ENCODE measurements at regions not wholly inside any gene's neighbourhood (a gene's known extent, or its start where the extent isn't known, plus 50 kb on each side); places are given as distances from the start of the nearest gene placed in this dataset.
A peak's percentile ranks its signal among the peaks of the same experiment; 100 is the strongest.

DNA sequence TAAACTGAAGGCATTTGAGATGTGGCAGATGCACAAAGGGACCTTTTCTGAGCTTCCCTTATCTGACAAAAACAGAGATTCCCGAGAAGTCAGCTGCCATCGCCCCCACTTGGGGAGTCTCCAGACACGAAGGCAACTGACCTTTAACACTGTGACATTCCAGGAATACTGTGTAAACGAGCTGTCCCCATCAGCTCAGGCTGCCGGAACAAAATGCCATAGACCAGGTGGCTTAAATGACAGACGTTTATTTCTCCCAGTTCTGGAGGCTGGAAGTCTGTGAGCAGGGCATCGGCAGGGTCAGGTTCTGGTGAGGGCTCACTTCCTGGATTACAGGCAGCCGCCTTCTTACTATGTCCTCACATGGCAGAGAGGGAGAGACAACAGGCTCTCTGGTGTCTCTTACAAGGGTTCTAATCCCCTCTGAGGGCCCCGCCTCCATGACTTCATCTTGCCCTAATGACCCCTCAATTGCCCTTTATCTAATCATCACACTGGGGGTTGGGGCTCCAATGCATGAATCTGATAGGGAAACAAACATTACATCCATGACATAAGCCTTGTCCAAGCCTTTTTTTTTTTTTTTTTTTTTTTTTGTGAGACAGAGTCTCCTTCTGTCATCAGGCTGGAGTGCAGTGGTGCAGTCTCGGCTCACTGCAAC is 178.5 kb upstream of the RPL38 start:
- DNase-seq (ENCODE audit: low read depth in 2 of 3, low spot score in 2 of 3), result no peak

DNA sequence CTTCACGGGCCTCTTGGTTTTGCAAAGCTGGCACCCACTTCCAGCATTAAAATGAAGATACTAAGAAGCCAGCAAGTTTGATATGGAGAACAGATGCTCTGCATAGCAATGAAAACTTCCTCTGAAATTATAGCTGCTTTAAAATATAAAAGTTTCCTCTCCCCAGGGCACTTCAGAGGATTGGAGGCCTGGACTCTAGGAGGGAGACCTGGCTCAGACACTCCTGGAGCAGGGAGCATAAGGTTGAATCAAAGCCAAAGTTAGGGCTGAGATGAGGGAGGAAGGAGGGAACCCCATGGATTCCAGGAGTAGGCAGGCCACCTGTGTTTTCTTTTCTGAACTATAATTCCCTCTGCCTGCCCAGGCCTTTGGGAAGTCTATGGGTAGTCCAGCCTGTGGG is 176.0 kb upstream of the RPL38 start:
- no peak for DNase-seq (ENCODE audit: low read depth in 2 of 3, low spot score in 2 of 3)

DNA sequence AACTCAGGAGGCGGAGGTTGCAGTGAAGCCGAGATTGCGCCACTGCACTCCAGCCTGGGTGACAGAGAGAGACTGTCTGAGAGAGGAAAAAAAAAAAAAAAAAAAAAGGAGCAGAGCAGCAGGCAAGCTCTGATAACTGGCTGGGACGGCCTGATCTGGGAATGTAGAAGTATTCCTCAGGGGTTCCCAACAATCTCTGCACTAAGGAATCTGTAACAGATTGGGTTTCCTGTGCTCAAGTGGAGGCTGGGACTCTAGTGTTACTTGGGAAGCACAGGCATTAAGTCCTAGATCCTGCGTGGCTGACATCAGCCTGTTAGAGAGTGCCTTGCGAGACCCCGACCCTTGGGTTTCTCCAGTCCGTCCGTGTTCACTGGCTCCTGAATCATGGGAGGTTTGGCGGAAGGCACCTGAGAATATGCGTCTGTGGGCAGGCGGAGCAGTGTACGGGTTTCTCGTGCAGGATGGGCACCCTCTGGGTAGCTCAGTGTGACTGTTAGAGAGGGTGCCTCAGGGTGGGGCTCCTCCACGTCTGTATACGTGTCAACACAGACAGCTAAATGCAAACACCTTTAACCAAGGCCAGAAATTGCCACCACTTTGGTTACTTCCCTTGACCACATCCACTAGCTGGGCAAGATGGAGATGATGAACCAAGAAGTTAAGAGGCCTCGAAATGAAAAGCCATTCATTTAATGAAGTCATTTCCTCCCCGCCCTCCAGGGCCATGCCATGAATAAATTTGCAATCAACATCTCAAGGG is 174.9 kb upstream of the RPL38 start:
- DNase-seq (ENCODE audit: low read depth in 2 of 3, low spot score in 2 of 3), result no peak

DNA sequence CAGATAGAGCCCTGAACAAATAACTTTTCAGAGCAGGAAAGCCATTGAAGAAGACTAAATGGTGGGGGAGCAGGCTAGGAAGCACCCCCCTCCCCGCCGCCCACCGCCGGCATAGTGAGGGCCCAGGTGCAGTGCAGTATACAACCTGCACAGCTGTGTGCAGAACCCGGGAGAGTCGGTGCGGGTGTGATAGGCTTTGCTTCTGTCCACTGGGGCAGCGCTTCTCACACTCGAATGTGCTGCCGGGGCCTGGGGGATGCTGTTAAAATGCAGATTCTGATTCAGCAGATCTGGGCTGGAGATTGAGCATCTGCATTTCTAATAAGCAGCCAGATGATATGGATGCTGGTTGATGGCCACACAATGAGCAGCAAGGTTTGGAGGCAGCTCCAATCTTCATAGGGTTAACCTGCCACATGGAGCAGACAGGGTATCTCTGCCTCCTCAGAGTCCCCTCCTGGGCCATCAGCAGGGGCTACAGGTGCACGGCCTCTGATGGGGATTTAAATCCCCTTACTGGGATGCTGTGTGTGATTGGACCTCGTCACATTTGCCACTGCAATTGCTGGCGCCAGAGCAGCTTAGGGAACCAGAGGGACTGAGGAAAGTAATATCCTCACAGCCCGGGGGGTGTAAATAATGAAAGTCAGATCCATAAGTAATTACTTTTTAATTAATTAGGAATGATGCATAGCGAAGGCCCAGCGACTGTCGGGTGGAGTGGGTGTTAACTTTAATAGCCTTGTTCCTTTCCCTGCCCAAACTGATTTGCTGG is 172.0 kb upstream of the RPL38 start:
- DNase-seq (ENCODE audit: low read depth in 2 of 3, low spot score in 2 of 3), result no peak

DNA sequence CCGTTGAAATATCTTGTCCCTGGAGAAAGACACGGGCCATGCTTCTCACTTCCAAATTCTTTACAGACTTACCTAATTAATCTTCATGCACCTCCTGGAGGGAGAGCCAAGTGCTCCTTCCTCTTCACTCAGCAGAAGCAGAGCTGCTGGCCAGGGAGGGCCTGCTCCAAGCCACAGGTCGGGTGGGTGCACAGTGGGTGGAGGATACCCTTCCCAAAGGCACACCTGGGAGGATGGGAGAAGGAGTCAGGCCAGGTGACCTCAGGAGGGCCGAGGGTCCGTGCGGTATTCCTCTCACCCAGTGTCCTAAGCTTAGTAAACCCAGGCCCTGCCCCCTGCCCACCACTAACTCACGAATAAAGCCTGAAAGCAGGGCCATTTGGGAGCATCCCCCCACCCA is 171.3 kb upstream of the RPL38 start:
- no peak for DNase-seq (ENCODE audit: low read depth in 2 of 3, low spot score in 2 of 3)

DNA sequence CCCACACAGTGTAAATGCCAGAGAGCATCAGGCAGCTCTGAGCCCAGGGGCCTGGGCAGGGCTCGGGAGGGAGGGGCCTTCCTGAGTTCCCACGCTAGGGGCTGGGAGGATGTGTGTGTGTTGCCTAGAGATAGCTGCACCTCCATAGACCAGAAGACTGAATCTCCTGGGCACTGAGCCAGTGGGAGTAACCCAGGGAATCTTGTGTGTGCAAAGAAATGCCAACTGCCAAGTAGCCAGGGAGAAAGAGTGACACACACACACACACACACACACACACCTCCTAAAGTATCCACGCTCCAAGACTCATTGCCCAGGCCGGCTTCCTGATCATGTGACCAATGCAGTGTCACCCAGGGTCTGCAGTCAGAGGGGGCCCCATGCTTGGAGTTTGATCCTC is 166.2 kb upstream of the RPL38 start:
- peak in 2 of 3 donors; percentile 13 to 28 for DNase-seq (ENCODE audit: low read depth in 2 of 3, low spot score in 2 of 3)

DNA sequence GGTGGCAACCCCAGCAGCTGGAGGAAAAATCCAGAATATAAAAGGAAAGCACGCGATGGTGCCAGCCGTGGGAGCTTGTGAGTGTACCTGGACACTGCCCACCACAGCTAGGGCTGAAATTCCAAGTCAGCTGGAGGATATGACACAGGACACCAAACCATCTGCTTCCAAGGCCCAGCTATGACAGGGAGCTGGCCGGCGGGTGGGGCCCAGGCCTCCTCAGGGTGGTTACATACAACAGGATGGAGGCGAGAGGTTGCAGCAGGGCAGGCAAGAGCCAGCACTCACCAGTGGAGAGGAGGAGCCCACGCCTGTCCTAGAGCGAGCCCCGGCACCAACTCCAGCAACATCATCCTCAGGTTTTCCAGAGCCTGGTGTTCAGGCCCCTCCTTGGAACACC is 163.2 kb upstream of the RPL38 start:
- no peak for DNase-seq (ENCODE audit: low read depth in 2 of 3, low spot score in 2 of 3)

DNA sequence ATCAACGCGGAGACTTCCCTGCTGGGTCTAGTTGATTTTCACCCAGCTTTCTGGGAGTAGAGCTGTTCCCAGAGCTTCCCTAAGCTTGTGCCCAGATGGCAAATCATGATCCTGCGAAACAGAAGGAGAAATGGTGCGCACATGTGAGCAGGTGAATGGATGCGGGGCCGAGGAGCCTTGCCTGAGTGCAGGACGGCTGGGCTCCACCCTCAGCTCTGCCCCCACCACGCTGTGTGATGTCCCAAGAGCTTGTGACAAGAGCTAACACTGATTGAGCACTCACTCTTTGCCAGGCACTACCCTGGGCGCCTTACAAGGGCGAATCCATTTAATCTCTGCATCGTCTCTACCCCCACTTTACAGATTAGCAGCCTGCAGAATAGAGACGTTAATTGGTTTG is 162.7 kb upstream of the RPL38 start:
- DNase-seq (ENCODE audit: low read depth in 2 of 3, low spot score in 2 of 3), result no peak

DNA sequence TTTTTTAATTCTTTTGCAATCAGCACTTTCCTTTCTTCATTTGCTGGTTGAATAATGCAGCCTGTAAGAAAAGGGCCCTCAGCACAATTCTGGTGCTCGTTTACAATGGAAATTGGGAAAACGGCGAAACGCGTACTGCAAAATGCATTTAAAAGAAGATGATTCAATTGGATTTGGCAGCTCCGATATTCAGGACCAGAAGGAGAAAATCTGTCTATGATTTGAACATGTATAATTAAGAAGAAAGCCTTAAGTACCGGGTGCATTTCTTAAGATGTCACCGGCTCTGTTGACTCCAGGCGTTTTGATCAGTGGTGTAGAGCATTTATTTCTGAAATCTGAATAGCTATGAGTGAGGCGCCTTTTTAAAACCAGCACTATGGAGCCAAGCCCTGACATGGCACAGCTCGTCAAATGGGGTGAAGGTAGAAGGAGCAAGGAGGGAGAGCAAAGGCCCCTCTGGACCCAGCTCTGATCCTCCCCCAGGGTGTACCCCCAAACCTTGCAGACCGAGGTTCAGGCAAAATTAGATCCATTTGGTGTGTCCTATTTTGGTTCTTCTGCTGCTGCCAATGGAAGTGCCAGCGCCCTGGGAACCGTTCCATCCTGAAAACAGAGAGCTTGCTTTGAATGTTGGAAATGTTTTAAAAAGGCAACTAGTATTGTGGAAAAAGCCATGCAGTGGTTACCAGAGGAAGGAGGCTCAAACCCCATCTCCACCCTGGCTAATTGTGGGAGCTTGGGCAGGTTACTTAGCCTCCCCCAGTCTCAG is 161.4 kb upstream of the RPL38 start:
- DNase-seq (ENCODE audit: low read depth in 2 of 3, low spot score in 2 of 3), result no peak

DNA sequence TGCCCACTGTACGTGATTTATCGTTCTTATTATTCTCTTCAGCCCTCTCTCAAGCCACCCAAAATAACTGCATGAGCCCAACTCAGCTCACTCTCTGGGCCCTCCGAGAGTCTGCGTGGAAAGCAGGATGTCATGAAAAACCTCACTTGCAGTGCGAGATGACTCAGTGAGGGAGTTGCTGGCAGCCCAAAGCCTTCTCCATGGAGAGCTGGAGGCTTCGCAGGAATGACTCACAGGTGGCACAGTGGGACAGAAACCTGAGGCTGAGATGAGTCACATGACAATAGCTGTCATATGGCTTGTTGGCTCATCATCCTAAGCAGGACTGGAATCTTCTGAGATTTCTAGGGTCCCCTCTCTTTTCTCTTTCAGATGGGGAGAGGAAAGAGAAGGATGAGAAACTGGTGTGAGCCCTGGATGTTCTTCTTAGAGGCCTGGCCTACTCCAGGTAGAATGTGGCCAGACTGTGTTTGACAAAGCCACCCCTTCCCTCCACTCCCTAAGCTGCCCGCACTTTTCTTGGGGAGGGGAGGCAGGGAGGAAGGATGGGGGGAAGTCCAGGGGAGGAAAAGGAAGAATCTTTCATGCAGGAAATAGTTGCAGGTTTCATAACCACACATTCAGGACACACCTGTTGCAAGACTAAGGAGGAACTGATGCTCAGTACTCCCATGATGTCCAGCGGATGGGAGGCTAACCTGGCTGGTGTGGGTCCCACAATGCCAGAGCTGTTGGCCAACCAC is 160.6 kb upstream of the RPL38 start:
- peak in 1 of 3 donors; percentile 1 for DNase-seq (ENCODE audit: low read depth in 2 of 3, low spot score in 2 of 3)

DNA sequence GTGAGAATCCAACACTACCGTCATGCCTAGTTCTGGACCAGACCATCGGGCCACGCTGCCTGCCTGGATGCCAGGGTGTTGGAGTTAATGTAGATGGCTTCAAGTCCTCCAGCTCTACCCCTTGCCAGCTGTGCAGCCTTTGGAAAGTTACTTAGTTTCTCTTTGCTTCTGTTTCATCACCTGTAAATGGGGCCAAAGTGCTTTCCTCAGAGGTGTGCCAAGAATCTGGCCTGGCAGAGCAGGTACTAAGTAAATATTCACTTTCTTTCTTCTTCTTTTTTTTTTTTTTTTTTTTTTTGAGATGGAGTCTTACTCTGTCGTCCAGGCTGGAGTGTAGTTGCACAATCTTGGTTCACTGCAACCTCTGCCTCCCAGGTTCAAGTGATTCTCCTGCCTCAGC is 159.5 kb upstream of the RPL38 start:
- DNase-seq (ENCODE audit: low read depth in 2 of 3, low spot score in 2 of 3), result no peak

DNA sequence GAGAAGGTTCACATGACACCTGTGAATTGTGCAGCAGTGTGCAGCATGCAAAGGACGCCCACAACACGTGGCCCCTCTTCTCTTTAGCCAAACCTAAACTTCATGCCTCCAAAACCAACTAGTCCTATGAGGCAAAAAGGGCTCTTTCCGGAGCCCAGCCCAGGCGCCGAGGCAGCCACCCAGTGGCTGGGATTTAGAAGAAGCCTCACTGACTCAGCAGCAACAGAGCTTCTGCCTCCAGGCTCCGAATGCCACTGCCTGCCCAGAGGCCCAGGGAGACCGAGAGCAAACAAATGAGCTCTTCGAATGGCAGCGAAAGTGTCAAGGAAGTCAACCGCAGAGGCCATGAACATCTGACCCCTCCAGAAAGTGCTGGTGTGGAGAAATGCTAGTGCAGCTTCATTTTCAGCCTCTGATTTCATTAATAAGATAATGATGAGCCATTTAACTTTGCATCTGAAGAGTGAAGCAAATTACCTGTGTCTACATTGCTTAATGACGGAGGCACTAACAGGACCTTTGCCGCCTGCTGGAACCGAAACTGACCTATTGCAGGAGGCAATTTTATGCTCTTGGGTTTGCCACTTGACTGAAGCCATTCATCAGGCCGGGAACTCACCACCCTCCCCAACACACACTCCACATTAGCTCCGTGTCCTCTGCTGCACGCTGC is 157.7 kb upstream of the RPL38 start:
- DNase-seq (ENCODE audit: low read depth in 2 of 3, low spot score in 2 of 3), result no peak

DNA sequence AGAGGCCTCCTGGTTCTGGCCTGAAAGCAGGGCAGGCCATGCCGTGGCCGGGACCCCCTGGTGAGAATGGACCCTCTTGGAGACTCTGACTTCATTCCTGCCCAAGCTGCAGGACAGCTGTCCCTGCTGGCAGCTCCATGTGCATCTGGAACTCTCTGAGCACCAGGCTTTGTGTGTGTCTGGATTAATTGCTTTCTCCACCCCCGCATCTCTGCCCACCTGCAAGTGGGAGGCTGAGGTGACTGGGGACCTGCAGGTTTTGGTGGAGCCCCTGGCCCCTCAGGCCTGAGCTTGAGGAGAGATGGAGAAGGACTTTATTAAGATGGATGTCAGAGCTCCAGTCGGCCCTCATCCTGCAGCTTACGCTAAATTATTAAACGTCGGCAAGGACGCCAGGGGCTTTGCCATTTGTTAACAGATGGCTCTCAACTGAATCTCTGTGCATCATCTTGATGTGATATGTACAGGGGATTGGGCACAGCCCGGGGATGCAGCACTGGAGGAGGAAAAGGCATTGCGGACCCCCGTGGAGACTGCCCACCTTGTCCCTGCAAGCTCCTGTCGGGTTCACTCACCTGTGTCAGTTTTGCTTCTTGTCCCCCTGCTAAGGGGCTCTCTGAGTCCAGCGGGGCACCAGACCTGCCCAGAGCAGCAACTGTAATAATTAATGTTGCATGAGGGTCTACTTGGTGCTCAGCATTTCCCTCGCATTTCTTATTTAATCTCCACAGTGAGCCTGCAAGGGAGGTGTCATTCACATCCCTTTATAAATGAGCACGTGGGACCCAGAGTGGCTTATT is 154.1 kb upstream of the RPL38 start:
- DNase-seq (ENCODE audit: low read depth in 2 of 3, low spot score in 2 of 3), result no peak

DNA sequence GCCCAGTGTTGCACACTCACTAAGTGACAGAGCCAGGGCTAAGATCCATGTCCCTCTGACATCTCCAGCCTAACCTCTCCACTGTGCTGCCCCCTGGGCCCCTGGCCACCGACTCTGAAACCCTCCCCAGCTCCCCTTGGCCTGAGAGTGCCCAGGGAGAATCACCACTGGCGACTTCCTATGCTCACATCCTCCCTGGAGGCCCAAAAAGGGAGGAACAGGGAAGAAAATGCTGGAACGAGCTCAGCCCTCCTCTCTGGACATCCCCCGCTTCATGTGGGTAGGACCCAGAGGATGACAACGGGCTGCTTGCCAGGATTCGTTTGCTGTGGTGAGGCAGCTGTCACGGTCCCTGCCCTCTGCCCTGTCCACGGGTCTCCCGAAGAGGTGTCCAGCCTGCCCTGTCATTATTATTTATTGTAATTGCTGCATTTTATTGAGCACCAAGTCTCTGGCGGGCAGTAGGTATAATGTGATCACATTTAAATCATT is 153.5 kb upstream of the RPL38 start:
- no peak for DNase-seq (ENCODE audit: low read depth in 2 of 3, low spot score in 2 of 3)

DNA sequence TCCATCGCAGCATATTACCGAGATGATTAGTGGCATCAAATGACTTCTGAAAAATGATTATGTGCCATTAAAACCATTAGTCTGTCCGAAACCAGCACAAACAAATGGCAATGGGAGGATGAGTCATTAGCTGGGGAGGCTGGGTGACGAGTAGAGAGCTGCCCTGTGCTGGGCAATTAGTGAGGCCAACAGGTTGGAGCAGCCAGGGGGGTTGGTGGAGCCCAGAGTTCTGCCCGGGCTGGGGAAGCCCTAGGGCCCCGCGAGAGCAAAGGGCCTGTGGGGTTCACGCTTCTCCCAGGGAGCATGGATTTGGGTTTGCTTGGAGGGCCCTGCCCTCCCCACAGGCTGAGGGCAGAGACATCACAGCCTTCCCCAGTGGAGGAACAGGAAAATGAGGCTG is 152.1 kb upstream of the RPL38 start:
- DNase-seq (ENCODE audit: low read depth in 2 of 3, low spot score in 2 of 3), result no peak

DNA sequence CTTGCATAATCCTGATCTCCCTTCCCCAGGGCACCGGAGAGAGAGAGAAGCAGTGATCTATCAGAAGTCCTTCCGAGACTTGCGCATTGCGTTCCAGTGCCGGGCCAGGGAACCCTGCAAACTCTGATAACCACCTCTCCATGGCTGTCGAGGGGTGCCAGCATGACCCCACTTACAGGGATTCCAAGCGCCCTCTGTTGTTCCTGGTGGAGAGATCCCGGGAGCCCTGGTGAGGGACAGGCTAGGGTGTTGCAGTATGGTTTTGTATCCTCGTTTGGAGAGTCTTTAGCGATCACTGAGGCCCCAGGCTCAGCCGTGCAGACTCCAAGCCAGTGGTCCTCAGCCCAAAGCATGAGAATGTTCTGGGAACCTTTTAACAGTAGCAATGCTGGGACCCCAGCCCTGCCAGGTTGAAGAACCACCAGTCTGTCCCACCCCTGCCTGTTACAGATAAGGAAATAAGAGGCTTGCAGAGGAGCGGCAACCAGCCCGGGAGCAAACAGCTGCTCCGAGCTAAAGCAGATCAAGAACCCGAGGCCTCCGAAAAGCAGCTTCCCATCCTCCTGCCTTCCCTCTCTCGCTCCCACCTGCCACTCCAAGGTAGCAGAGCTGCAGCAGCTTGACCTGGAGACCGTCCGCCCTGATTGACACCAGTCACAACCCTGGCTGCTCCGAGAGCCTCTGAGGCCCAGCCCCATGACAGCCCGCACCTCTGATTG is 150.3 kb upstream of the RPL38 start:
- no peak for DNase-seq (ENCODE audit: low read depth in 2 of 3, low spot score in 2 of 3)

DNA sequence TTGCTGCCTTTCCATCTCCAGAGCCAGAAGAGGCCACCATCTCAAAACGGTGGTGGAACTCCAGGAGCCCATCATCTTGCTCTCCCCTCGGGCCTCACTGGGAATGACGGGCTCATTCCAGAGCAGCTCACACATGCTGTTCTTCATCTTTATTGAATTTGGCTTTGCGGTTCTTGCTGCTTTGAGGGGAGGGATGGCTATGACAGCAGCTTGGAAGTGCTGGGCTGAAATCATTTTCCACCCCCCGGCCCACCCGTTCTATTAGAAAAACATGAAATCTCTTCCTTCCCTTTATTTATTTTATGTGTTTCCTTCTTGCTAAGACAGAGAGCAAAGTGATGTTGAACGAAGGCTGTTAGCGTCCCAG is 149.8 kb upstream of the RPL38 start:
- no peak for DNase-seq (ENCODE audit: low read depth in 2 of 3, low spot score in 2 of 3)

DNA sequence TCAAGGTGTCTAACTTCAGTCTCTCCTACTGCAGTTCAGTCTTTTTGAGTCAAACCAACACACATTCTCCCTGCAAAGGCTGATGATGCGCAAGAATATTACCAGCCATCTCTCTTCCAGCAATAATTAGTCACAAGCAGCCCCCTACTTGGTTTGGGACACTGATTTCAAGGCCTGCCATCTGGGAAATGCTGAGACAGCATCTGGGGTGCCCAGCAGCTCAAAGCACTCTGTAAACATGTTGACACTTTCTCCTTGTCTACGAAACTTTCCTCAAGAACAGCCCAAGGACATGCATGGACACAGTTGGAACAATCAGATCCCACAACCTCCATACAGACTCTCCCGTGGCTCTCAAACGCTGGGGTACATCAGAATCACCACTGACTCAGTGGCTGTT is 149.2 kb upstream of the RPL38 start:
- no peak for DNase-seq (ENCODE audit: low read depth in 2 of 3, low spot score in 2 of 3)

Measured in hematopoietic multipotent progenitor cell (in vitro differentiated cells).